Endothelial cell of umbilical vein (primary cell): ENCODE measurements at regions not wholly inside any gene's neighbourhood (a gene's known extent, or its start where the extent isn't known, plus 50 kb on each side); places are given as distances from the start of the nearest gene placed in this dataset.

Experiments
- BruUV-seq: library from RNA; stranded (reverse); fragments of 400-500 nt; replicated peaks from 2 replicates; lab custom pipeline; 2021; lab: Mats Ljungman, UMichigan
- CTCF ChIA-PET: fragments of 300-600, 350-600 bp; sonication (Branson Sonifier 250); formaldehyde crosslinking; loops from one replicate; lab custom pipeline; 2021; ENCODE audit warnings: antibody characterized with exemption, inconsistent platforms; lab: Charles Lee
- POLR2A ChIA-PET: fragments of 300-600, 350-600 bp; sonication (Branson Sonifier 250); formaldehyde crosslinking; loops from one replicate; lab custom pipeline; 2021; ENCODE audit warnings: antibody characterized with exemption, inconsistent platforms; lab: Charles Lee
- DNase-seq: peaks from one replicate; pipeline ENCODE4 v3.0.0-alpha.2; 2011; ENCODE audit warnings: low read depth, low spot score
- FAIRE-seq: peaks from 2 replicates; lab custom pipeline; 2011; peaks lifted over from hg19 to GRCh38; lab: Jason Lieb, UNC
- H2AFZ ChIP-seq: 2 replicates; pipeline ENCODE4 v1.6.0; 2012; ENCODE audit warnings: low read depth, low read length, control low read depth, inconsistent platforms
- H3K27ac ChIP-seq: 2 replicates; pipeline ENCODE4 v1.5.1; 2011; ENCODE audit warnings: low read depth, mild to moderate bottlenecking, control low read depth, low read length, moderate library complexity; ENCODE audit not compliant: insufficient read depth
- H3K27me3 ChIP-seq, 2 experiments: 2 replicates each; pipeline versions ENCODE4 v1.6.0 to v1.6.1; 2011; ENCODE audit warnings: low read length in 2 of 2, mixed read lengths in 1 of 2; ENCODE audit not compliant: control insufficient read depth in 2 of 2, insufficient read depth in 2 of 2
- H3K36me3 ChIP-seq, 2 experiments: 2 replicates in 1 of 2; 3 replicates in 1 of 2; pipeline ENCODE4 v1.5.1; 2011; ENCODE audit warnings: low read length in 2 of 2, mild to moderate bottlenecking in 1 of 2, moderate library complexity in 1 of 2; ENCODE audit not compliant: control insufficient read depth in 2 of 2, insufficient read depth in 2 of 2; ENCODE audit errors: extremely low read depth in 1 of 2
- H3K4me1 ChIP-seq: 3 replicates; pipeline ENCODE4 v1.5.1; 2011; ENCODE audit warnings: mild to moderate bottlenecking, low read length; ENCODE audit not compliant: control insufficient read depth, insufficient read depth; ENCODE audit errors: extremely low read depth
- H3K4me2 ChIP-seq: 2 replicates; pipeline ENCODE4 v1.6.1; 2011; ENCODE audit warnings: low read length, control low read depth, mixed read lengths; ENCODE audit not compliant: insufficient read depth
- H3K4me3 ChIP-seq, 3 experiments: fragments of 200-600 bp in 1 of 3; sonication (generic), shearing (Covaris generic) in 1 of 3; replicated peaks in 1 of 3; 2 replicates each; pipeline ENCODE4 v1.5.1; 2011 to 2016; ENCODE audit warnings: control low read depth in 3 of 3, low read length in 3 of 3, mild to moderate bottlenecking in 2 of 3, inconsistent platforms in 1 of 3, low read depth in 1 of 3, moderate library complexity in 1 of 3; ENCODE audit not compliant: insufficient read depth in 1 of 3
- H3K79me2 ChIP-seq: 2 replicates; pipeline ENCODE4 v1.6.0; 2012; ENCODE audit warnings: low read length, inconsistent platforms; ENCODE audit not compliant: control insufficient read depth, insufficient read depth
- H3K9ac ChIP-seq: replicated peaks from 2 replicates; pipeline ENCODE3; 2011; ENCODE audit warnings: low read length, control low read depth; ENCODE audit not compliant: insufficient read depth; ENCODE audit errors: extremely low read depth
- H3K9me1 ChIP-seq: replicated peaks from 3 replicates; pipeline ENCODE4 v1.6.0; 2011; ENCODE audit warnings: mild to moderate bottlenecking, low read length; ENCODE audit not compliant: control insufficient read depth, insufficient read depth; ENCODE audit errors: extremely low read depth
- H3K9me3 ChIP-seq: replicated peaks from 2 replicates; pipeline ENCODE4 v1.5.1; 2012; ENCODE audit warnings: low read length, inconsistent platforms; ENCODE audit not compliant: control insufficient read depth, insufficient read depth
- H4K20me1 ChIP-seq: replicated peaks from 2 replicates; pipeline ENCODE3; 2011; ENCODE audit warnings: mild to moderate bottlenecking, low read length; ENCODE audit not compliant: control insufficient read depth, insufficient read depth; ENCODE audit errors: extremely low read depth
- CTCF ChIP-seq, 2 donors: IDR thresholded peaks; 1 replicate in 1 of 2; 2 replicates in 1 of 2; pipeline ENCODE4 v1.5.1; 2011; ENCODE audit warnings: low read length in 2 of 2, mild to moderate bottlenecking in 2 of 2, moderate library complexity in 2 of 2, control low read depth in 1 of 2, inconsistent platforms in 1 of 2, low read depth in 1 of 2; ENCODE audit not compliant: insufficient read depth in 1 of 2; ENCODE audit errors: extremely low read depth in 1 of 2
- EZH2 ChIP-seq: IDR thresholded peaks from 2 replicates; pipeline ENCODE4 v1.6.1; 2012; ENCODE audit warnings: borderline replicate concordance, low read depth, mild to moderate bottlenecking, moderate library complexity, low read length, inconsistent platforms; ENCODE audit not compliant: severe bottlenecking
- FOS ChIP-seq: IDR thresholded peaks from 2 replicates; pipeline ENCODE4 v1.6.1; 2011; ENCODE audit warnings: mild to moderate bottlenecking, low read length, moderate library complexity, borderline replicate concordance; ENCODE audit not compliant: insufficient read depth
- GATA2 ChIP-seq: IDR thresholded peaks from 2 replicates; pipeline ENCODE4 v1.7.0; 2011; ENCODE audit warnings: low read depth, mild to moderate bottlenecking, moderate library complexity, mixed read lengths, low read length; ENCODE audit not compliant: insufficient read length, insufficient read depth
- JUN ChIP-seq: IDR thresholded peaks from 2 replicates; pipeline ENCODE4 v1.6.1; 2011; ENCODE audit warnings: borderline replicate concordance, low read depth; ENCODE audit not compliant: insufficient read length, insufficient read depth
- MAX ChIP-seq: IDR thresholded peaks from 2 replicates; pipeline ENCODE4 v1.6.1; 2011; ENCODE audit not compliant: insufficient read depth, insufficient read length
- MYC ChIP-seq: IDR thresholded peaks from one replicate; pipeline ENCODE4 v1.6.1; 2011; ENCODE audit warnings: mild to moderate bottlenecking, low read depth, low read length
- POLR2A ChIP-seq: IDR thresholded peaks from 2 replicates; pipeline ENCODE4 v1.6.1; 2012; ENCODE audit warnings: low read depth, mild to moderate bottlenecking, control low read depth, low read length
- POLR2AphosphoS5 ChIP-seq: IDR thresholded peaks from 2 replicates; pipeline ENCODE4 v1.6.1; 2012; ENCODE audit warnings: low read depth, mild to moderate bottlenecking, control low read depth, low read length, moderate library complexity; ENCODE audit not compliant: insufficient read depth
- dilution Hi-C: fragments of 300-500 bp; cut with MboI; formaldehyde crosslinking; loops from one replicate; pipeline ENCODE4 v1.15.0; 2019; ENCODE audit warnings: low sequenced_read_pairs; ENCODE audit not compliant: extremely low pct_ligation_motif_present
- intact Hi-C: fragments of 100-400 bp; cut with micrococcal nuclease; formaldehyde crosslinking; loops from one replicate; pipeline ENCODE4 v1.10.0; 2022

- Histone ChIP-seq H3K9ac (no peak overlapping the region), H3K27me3 (no peaks in the 10 kb centered on the region), H3K79me2 (no peaks in the 10 kb centered on the region), H4K20me1 (no peaks in the 10 kb centered on the region), H3K9me3 (no peaks in the 10 kb centered on the region), H3K27ac (no peak overlapping the region), H3K4me2 (no peak overlapping the region), H3K9me1 (no peaks in the 10 kb centered on the region), H3K4me3 (no peak overlapping the region), H3K36me3 (no peaks in the 10 kb centered on the region), H3K4me1 (peaks cover 9% of the 10 kb centered on the region), H2AFZ (no peak overlapping the region)
- CTCF ChIA-PET: interaction anchor here (0.8 kb wide), 1 partner anchor 10 kb away, joined by 3 read pairs; no protein-coding TSS in a partner anchor
- FAIRE-seq: no peak
- no peak for DNase-seq
- dilution Hi-C loops: no loop called here
- BruUV-seq: no TSS peak
- no peak for TF ChIP-seq JUN
- TF ChIP-seq POLR2A: no peak
- TF ChIP-seq GATA2: no peak
- no peak for TF ChIP-seq CTCF (IDR thresholded peaks at IDR 0.05; ENCODE audit: extremely low read depth in 1 of 2, insufficient read depth in 1 of 2, low read depth in 1 of 2, low read length in 2 of 2)
- intact Hi-C loops: no loop called here
- POLR2A ChIA-PET: no interaction called here
Measured at GRCh38 chr7:113824117-113824823, 94.5 kb downstream of the PPP1R3A start.

GRCh38 chr7:113819474-113819873 lies 99.3 kb downstream of the PPP1R3A start:
- no peak for TF ChIP-seq POLR2A
- TF ChIP-seq EZH2: no peak
- TF ChIP-seq MAX: no peak
- TF ChIP-seq POLR2AphosphoS5: no peak
- TF ChIP-seq GATA2: no peak
- TF ChIP-seq FOS: no peak
- no peak for TF ChIP-seq JUN
- no peak for TF ChIP-seq MYC
- no peak for TF ChIP-seq CTCF (IDR thresholded peaks at IDR 0.05; ENCODE audit: extremely low read depth in 1 of 2, insufficient read depth in 1 of 2, low read depth in 1 of 2, low read length in 2 of 2)
- DNase-seq (no peak), FAIRE-seq (no peak)
- Histone ChIP-seq H3K27me3 (no peaks in the 10 kb centered on the region), H3K4me1 (no peaks in the 10 kb centered on the region), H3K9me1 (no peaks in the 10 kb centered on the region), H3K27ac (no peak overlapping the region), H4K20me1 (no peaks in the 10 kb centered on the region), H3K4me3 (no peak overlapping the region), H3K79me2 (no peaks in the 10 kb centered on the region), H3K4me2 (no peak overlapping the region), H3K9me3 (no peaks in the 10 kb centered on the region), H3K36me3 (no peaks in the 10 kb centered on the region), H3K9ac (no peak overlapping the region), H2AFZ (no peak overlapping the region)
- dilution Hi-C loops: no loop called here
- ChIA-PET CTCF (no interaction called here), POLR2A (no interaction called here)
- intact Hi-C loops: no loop called here
- no TSS peak for BruUV-seq
